Thyroid gland (tissue), 4 donors: ENCODE measurements at regions not wholly inside any gene's neighbourhood (a gene's known extent, or its start where the extent isn't known, plus 50 kb on each side); places are given as distances from the start of the nearest gene placed in this dataset.

ENCODE experiments used
- POLR2A ChIP-seq, 2 donors: fragments of 450-650 bp; IDR thresholded peaks; one replicate each; pipeline ENCODE4 v1.6.1; 2017; ENCODE audit warnings: antibody characterized with exemption in 2 of 2, mild to moderate bottlenecking in 2 of 2, moderate library complexity in 1 of 2
- TF ChIP-seq, protein P1 (sequence below), 6 experiments: fragments of 200-600 bp in 3 of 6; fragments of 450-650 bp in 3 of 6; sonication (generic) in 3 of 6; IDR thresholded peaks; one replicate each; pipeline ENCODE4 v1.5.1; 2016 to 2019; ENCODE audit warnings: antibody characterized with exemption in 6 of 6, mild to moderate bottlenecking in 2 of 6, inconsistent platforms in 1 of 6, moderate library complexity in 1 of 6

DNA sequence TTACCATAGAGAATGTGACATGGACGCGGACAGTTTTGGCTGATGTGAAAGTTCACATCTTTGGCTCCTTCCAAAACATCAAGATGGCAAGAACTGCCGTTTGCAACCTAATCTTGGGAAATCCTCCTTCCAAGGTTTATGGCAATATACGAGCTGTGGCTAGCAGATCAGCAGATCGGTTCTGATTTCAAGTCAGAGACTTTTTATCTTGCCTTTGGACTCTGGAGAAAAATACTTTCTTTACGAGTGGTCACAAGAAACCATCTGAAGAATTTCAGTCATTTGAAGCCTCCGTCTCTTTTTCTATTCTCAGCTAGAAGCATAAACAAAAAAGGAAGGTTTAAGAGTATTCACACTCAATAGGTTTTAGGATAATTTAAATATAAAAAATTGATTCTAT is 153.5 kb upstream of the MEIS2 start:
- no peak for TF ChIP-seq POLR2A (IDR thresholded peaks at IDR 0.05)
- TF ChIP-seq, protein P1, sequence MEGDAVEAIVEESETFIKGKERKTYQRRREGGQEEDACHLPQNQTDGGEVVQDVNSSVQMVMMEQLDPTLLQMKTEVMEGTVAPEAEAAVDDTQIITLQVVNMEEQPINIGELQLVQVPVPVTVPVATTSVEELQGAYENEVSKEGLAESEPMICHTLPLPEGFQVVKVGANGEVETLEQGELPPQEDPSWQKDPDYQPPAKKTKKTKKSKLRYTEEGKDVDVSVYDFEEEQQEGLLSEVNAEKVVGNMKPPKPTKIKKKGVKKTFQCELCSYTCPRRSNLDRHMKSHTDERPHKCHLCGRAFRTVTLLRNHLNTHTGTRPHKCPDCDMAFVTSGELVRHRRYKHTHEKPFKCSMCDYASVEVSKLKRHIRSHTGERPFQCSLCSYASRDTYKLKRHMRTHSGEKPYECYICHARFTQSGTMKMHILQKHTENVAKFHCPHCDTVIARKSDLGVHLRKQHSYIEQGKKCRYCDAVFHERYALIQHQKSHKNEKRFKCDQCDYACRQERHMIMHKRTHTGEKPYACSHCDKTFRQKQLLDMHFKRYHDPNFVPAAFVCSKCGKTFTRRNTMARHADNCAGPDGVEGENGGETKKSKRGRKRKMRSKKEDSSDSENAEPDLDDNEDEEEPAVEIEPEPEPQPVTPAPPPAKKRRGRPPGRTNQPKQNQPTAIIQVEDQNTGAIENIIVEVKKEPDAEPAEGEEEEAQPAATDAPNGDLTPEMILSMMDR (IDR thresholded peaks at IDR 0.05), result no peak
